Esophagus squamous epithelium (tissue), 4 donors: ENCODE measurements at regions not wholly inside any gene's neighbourhood (a gene's known extent, or its start where the extent isn't known, plus 50 kb on each side); places are given as distances from the start of the nearest gene placed in this dataset.

Source experiments
- CTCF ChIP-seq, 6 experiments: fragments of 450-650 bp in 4 of 6; fragments of 200-600 bp in 2 of 6; sonication (generic) in 2 of 6; IDR thresholded peaks; one replicate each; pipeline ENCODE4 v1.5.1; 2016 to 2019; ENCODE audit warnings: antibody characterized with exemption in 6 of 6, mild to moderate bottlenecking in 4 of 6, moderate library complexity in 4 of 6
- POLR2A ChIP-seq, 4 donors: fragments of 450-650 bp; IDR thresholded peaks; one replicate each; pipeline ENCODE4 v1.6.1; 2017; ENCODE audit warnings: antibody characterized with exemption in 4 of 4, mild to moderate bottlenecking in 4 of 4, moderate library complexity in 3 of 4

- TF ChIP-seq POLR2A (IDR thresholded peaks at IDR 0.05) (no peak), CTCF (IDR thresholded peaks at IDR 0.05) (no peak)
These were observed 169.7 kb upstream of the CD180 start for GRCh38 chr5:67366276-67366675.
